HEK293 (cell line): ENCODE measurements at regions not wholly inside any gene's neighbourhood (a gene's known extent, or its start where the extent isn't known, plus 50 kb on each side); places are given as distances from the start of the nearest gene placed in this dataset.

Experiments used
- CTCF ChIA-PET: fragments of 350-600 bp; formaldehyde crosslinking; extraction: SDS; loops from one replicate; lab custom pipeline; 2021; ENCODE audit warnings: antibody characterized with exemption; lab: Yijun Ruan, JAX
- POLR2A ChIA-PET: fragments of 300-600 bp; formaldehyde crosslinking; extraction: SDS; loops from one replicate; lab custom pipeline; 2020; ENCODE audit warnings: antibody characterized with exemption, inconsistent platforms; lab: Yijun Ruan, JAX
- H3K27ac ChIP-seq: fragments of 200-500 bp; sonication (Bioruptor generic); 2 replicates; pipeline ENCODE4 v1.5.1; 2014; ENCODE audit warnings: low read depth, low read length, control low read depth, inconsistent platforms; ENCODE audit errors: extremely low read depth
- H3K36me3 ChIP-seq, 2 experiments: fragments of 200-500 bp in 1 of 2; sonication (Bioruptor generic) in 1 of 2; 1 replicate in 1 of 2; 2 replicates in 1 of 2; pipeline ENCODE4 v1.5.1; 2014 to 2017; ENCODE audit warnings: inconsistent platforms in 2 of 2, low read length in 2 of 2; ENCODE audit not compliant: control insufficient read depth in 2 of 2, insufficient read depth in 1 of 2
- H3K4me1 ChIP-seq: fragments of 200-500 bp; sonication (Bioruptor generic); 2 replicates; pipeline ENCODE4 v1.5.1; 2014; ENCODE audit warnings: mild to moderate bottlenecking, low read length, inconsistent platforms; ENCODE audit not compliant: control insufficient read depth, insufficient read depth
- H3K4me3 ChIP-seq: 2 replicates; pipeline ENCODE4 v1.5.1; 2011; ENCODE audit warnings: low read depth, mild to moderate bottlenecking, control low read depth, low read length, moderate library complexity
- H3K9me3 ChIP-seq: fragments of 200-500 bp; sonication (Bioruptor generic); 2 replicates; pipeline ENCODE4 v1.5.1; 2014; ENCODE audit warnings: low read depth, low read length, inconsistent platforms; ENCODE audit not compliant: control insufficient read depth, insufficient read depth
- FEZF1 ChIP-seq: fragments of 450-650 bp; formaldehyde crosslinking; IDR thresholded peaks from 2 replicates; pipeline ENCODE4 v1.5.1; 2016; ENCODE audit warnings: missing biosample characterization, missing genetic modification characterization
- MZF1 ChIP-seq: fragments of 450-650 bp; formaldehyde crosslinking; IDR thresholded peaks from 2 replicates; pipeline ENCODE4 v1.5.1; 2017; ENCODE audit warnings: missing biosample characterization, missing genetic modification characterization, borderline replicate concordance
- ZFHX2 ChIP-seq: fragments of 450-650 bp; formaldehyde crosslinking; conservative IDR thresholded peaks from 2 replicates; pipeline ENCODE4 v1.5.1; 2016; ENCODE audit warnings: missing biosample characterization, missing genetic modification characterization
- ZNF10 ChIP-seq: fragments of 450-650 bp; formaldehyde crosslinking; IDR thresholded peaks from 2 replicates; pipeline ENCODE4 v1.5.1; 2017; ENCODE audit warnings: missing biosample characterization, missing genetic modification characterization
- ZNF146 ChIP-seq: fragments of 450-650 bp; formaldehyde crosslinking; IDR thresholded peaks from 2 replicates; pipeline ENCODE4 v1.5.1; 2016; ENCODE audit warnings: missing biosample characterization, missing genetic modification characterization
- ZNF18 ChIP-seq: fragments of 450-650 bp; formaldehyde crosslinking; IDR thresholded peaks from 2 replicates; pipeline ENCODE4 v1.5.1; 2016; ENCODE audit warnings: missing biosample characterization, missing genetic modification characterization
- ZNF214 ChIP-seq: fragments of 450-650 bp; formaldehyde crosslinking; IDR thresholded peaks from 2 replicates; pipeline ENCODE4 v1.5.1; 2017; ENCODE audit warnings: missing biosample characterization, mild to moderate bottlenecking, missing genetic modification characterization, borderline replicate concordance
- ZNF221 ChIP-seq: fragments of 450-650 bp; formaldehyde crosslinking; IDR thresholded peaks from 2 replicates; pipeline ENCODE4 v1.5.1; 2017; ENCODE audit warnings: missing biosample characterization, missing genetic modification characterization, borderline replicate concordance
- ZNF266 ChIP-seq: fragments of 450-650 bp; formaldehyde crosslinking; IDR thresholded peaks from 2 replicates; pipeline ENCODE4 v1.5.1; 2016; ENCODE audit warnings: missing biosample characterization, missing genetic modification characterization, low read depth
- ZNF302 ChIP-seq: fragments of 450-650 bp; formaldehyde crosslinking; IDR thresholded peaks from 2 replicates; pipeline ENCODE4 v1.5.1; 2016; ENCODE audit warnings: missing biosample characterization, missing genetic modification characterization, low read depth
- ZNF513 ChIP-seq: fragments of 450-650 bp; IDR thresholded peaks from 2 replicates; pipeline ENCODE4 v1.5.1; 2018; ENCODE audit warnings: missing biosample characterization, missing genetic modification characterization
- ZNF521 ChIP-seq: fragments of 450-650 bp; formaldehyde crosslinking; IDR thresholded peaks from 2 replicates; pipeline ENCODE4 v1.5.1; 2017; ENCODE audit warnings: missing biosample characterization, mild to moderate bottlenecking, missing genetic modification characterization
- ZNF654 ChIP-seq: fragments of 450-650 bp; formaldehyde crosslinking; IDR thresholded peaks from 2 replicates; pipeline ENCODE4 v1.5.1; 2016; ENCODE audit warnings: low read depth, missing biosample characterization, missing genetic modification characterization
- ZNF777 ChIP-seq: fragments of 450-650 bp; formaldehyde crosslinking; IDR thresholded peaks from 2 replicates; pipeline ENCODE4 v1.5.1; 2017; ENCODE audit warnings: missing biosample characterization, missing genetic modification characterization, borderline replicate concordance
- ZSCAN23 ChIP-seq: fragments of 450-650 bp; formaldehyde crosslinking; IDR thresholded peaks from 2 replicates; pipeline ENCODE4 v1.5.1; 2016; ENCODE audit warnings: missing biosample characterization, missing genetic modification characterization
- ZSCAN5A ChIP-seq: fragments of 450-650 bp; formaldehyde crosslinking; IDR thresholded peaks from 2 replicates; pipeline ENCODE4 v1.5.1; 2016; ENCODE audit warnings: missing biosample characterization, missing genetic modification characterization
- TF ChIP-seq, protein P1 (sequence below): fragments of 450-650 bp; formaldehyde crosslinking; IDR thresholded peaks from 2 replicates; pipeline ENCODE4 v1.5.1; 2016; ENCODE audit warnings: missing biosample characterization, missing genetic modification characterization
- TF ChIP-seq, protein P2 (sequence below): fragments of 450-650 bp; formaldehyde crosslinking; IDR thresholded peaks from 2 replicates; pipeline ENCODE4 v1.5.1; 2016; ENCODE audit warnings: missing biosample characterization, missing genetic modification characterization, low read depth

DNA sequence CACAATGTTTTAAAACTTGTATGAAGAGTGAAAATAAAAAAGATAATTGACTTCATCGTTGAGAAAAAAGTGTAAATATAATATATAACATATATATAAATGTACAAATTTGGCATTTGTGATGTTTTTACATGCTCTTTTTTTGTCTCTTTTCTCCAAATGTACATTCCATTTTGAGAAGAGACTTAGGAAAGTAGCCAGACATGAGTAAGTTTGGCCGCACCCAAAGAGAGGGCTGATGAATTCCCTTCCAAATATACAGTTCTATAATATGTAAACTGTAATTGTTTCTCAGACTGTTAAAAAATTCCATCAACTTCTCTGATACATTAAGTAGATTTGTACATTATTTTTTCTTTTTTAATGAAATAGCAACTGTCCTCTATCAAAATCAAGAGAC lies 193.2 kb upstream of the MAP3K1 start (continued):
- TF ChIP-seq, protein P1, sequence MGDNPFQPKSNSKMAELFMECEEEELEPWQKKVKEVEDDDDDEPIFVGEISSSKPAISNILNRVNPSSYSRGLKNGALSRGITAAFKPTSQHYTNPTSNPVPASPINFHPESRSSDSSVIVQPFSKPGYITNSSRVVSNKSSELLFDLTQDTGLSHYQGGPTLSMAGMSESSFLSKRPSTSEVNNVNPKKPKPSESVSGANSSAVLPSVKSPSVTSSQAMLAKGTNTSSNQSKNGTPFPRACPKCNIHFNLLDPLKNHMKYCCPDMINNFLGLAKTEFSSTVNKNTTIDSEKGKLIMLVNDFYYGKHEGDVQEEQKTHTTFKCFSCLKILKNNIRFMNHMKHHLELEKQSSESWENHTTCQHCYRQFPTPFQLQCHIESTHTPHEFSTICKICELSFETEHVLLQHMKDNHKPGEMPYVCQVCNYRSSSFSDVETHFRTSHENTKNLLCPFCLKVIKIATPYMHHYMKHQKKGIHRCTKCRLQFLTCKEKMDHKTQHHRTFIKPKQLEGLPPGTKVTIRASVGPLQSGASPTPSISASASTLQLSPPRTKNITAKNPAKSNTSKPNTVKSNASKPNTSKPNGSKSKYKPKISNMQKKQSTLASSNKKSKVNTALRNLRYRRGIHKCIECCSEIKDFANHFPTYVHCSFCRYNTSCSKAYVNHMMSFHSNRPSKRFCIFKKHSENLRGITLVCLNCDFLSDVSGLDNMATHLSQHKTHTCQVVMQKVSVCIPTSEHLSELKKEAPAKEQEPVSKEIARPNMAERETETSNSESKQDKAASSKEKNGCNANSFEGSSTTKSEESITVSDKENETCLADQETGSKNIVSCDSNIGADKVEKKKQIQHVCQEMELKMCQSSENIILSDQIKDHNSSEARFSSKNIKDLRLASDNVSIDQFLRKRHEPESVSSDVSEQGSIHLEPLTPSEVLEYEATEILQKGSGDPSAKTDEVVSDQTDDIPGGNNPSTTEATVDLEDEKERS (tag by site-specific recombination) = no peak
- TF ChIP-seq FEZF1 (tag by site-specific recombination) (no peak), ZNF18 (tag by site-specific recombination) (no peak), ZFHX2 (no peak), ZNF146 (tag by site-specific recombination) (no peak)

DNA sequence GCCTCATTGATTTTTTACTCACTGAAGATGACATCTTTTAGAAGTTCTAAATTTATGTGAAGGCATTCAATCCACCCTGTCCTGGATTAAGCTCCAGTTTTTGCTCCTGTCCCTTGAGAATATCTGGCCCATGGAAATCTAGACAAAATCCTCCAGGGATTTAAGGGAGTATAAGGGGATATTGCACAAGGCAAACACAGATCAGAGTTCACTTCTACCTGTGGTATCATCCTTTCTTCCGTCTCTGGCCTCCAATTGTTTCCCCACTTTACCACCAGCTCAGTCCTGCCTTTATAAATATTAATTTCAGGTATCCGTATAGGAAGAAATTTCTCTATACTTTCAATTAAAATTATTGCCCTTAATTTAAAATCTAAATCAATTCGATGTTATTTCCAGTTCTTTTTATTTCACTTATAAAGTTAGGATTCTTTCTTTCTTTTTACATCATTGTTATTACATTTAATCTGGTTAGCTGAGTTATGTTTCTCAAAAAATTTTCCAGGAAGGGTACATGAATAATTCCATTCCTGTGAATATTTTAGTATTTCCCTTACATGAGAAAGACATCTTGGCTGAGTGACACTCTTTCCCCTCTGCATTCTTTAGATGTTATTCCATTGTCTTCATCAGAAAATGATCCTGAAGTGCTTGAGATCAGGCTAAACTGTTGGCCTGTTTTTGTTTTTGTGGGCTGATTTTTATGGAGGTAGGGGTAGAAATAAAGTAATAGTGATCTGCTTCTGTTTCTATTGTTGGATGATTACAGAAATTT lies 194.3 kb upstream of the MAP3K1 start:
- POLR2A ChIA-PET = no interaction called here
- no peak overlapping the region for H3K4me3 ChIP-seq
- TF ChIP-seq ZNF221 (tag by site-specific recombination) (no peak), ZNF654 (tag by site-specific recombination) (no peak), ZSCAN23 (tag by site-specific recombination) (no peak), ZNF214 (tag by site-specific recombination) (no peak), ZNF266 (no peak), ZNF302 (tag by site-specific recombination) (no peak), ZSCAN5A (tag by site-specific recombination) (no peak), ZNF777 (tag by site-specific recombination) (no peak), MZF1 (no peak), ZNF521 (no peak)
- TF ChIP-seq, all 188 proteins: peak for 0
- Histone ChIP-seq H3K36me3 (no peaks in the 10 kb centered on the region), H3K4me1 (peaks cover under 1% of the 10 kb centered on the region; the same call in 1 of the 2 replicates), H3K27ac (no peak overlapping the region), H3K9me3 (no peaks in the 10 kb centered on the region)
- CTCF ChIA-PET = interaction anchor here (0.7 kb wide), 1 partner anchor 27 kb away, joined by 9 read pairs; no protein-coding TSS in a partner anchor

GRCh38 chr5:56617998-56618397 lies 197.4 kb upstream of the MAP3K1 start:
- H3K27ac ChIP-seq = no peak overlapping the region
- POLR2A ChIA-PET = no interaction called here
- TF ChIP-seq ZNF10 (tag by site-specific recombination) (no peak), ZNF513 (tag by site-specific recombination) (no peak)
- TF ChIP-seq, protein P2, sequence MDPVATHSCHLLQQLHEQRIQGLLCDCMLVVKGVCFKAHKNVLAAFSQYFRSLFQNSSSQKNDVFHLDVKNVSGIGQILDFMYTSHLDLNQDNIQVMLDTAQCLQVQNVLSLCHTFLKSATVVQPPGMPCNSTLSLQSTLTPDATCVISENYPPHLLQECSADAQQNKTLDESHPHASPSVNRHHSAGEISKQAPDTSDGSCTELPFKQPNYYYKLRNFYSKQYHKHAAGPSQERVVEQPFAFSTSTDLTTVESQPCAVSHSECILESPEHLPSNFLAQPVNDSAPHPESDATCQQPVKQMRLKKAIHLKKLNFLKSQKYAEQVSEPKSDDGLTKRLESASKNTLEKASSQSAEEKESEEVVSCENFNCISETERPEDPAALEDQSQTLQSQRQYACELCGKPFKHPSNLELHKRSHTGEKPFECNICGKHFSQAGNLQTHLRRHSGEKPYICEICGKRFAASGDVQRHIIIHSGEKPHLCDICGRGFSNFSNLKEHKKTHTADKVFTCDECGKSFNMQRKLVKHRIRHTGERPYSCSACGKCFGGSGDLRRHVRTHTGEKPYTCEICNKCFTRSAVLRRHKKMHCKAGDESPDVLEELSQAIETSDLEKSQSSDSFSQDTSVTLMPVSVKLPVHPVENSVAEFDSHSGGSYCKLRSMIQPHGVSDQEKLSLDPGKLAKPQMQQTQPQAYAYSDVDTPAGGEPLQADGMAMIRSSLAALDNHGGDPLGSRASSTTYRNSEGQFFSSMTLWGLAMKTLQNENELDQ (tag by site-specific recombination) = no peak
- H3K9me3 ChIP-seq = no peaks in the 10 kb centered on the region
- H3K36me3 ChIP-seq = no peaks in the 10 kb centered on the region
- H3K4me3 ChIP-seq = no peak overlapping the region
- CTCF ChIA-PET = interaction anchor here (0.6 kb wide), 1 partner anchor 8 kb away, joined by 3 read pairs; no protein-coding TSS in a partner anchor
- peaks cover 4% of the 10 kb centered on the region; the same call in 1 of the 2 replicates for H3K4me1 ChIP-seq
